GM23338 (cell line): ENCODE measurements at regions not wholly inside any gene's neighbourhood (a gene's known extent, or its start where the extent isn't known, plus 50 kb on each side); places are given as distances from the start of the nearest gene placed in this dataset.

Experiments
- ATAC-seq: fragments of 200-7000 bp; cut with Tn5 transposase; 3 replicates; pipeline ENCODE4 v1.9.1; 2020
- DNase-seq: peaks from one replicate; pipeline ENCODE4 v3.0.0-alpha.2; 2015; ENCODE audit warnings: low spot score
- H2AFZ ChIP-seq: fragments of 200-600 bp; sonication (generic); 2 replicates; pipeline ENCODE4 v1.8.0; 2016; ENCODE audit warnings: antibody characterized with exemption, mild to moderate bottlenecking, moderate library complexity
- H3F3A ChIP-seq: fragments of 200-600 bp; sonication (generic); replicated peaks from 2 replicates; pipeline ENCODE4 v1.8.0; 2017; ENCODE audit warnings: antibody characterized with exemption, mixed run types, low read depth
- H3K27ac ChIP-seq: fragments of 200-600 bp; sonication (generic); 2 replicates; pipeline ENCODE4 v1.6.1; 2016; ENCODE audit warnings: low read depth
- H3K27me3 ChIP-seq: fragments of 200-600 bp; sonication (generic); 2 replicates; pipeline ENCODE4 v1.8.0; 2016; ENCODE audit warnings: mild to moderate bottlenecking, mixed run types, moderate library complexity; ENCODE audit not compliant: insufficient read depth
- H3K36me3 ChIP-seq: fragments of 200-600 bp; sonication (generic); 2 replicates; pipeline ENCODE4 v1.8.0; 2016; ENCODE audit warnings: mild to moderate bottlenecking; ENCODE audit not compliant: insufficient read depth
- H3K4me1 ChIP-seq: fragments of 200-600 bp; sonication (generic); 2 replicates; pipeline ENCODE4 v1.8.0; 2016; ENCODE audit warnings: mild to moderate bottlenecking, moderate library complexity; ENCODE audit not compliant: insufficient read depth
- H3K4me2 ChIP-seq: fragments of 200-600 bp; sonication (generic); 2 replicates; pipeline ENCODE4 v1.7.1; 2017; ENCODE audit warnings: mixed run types
- H3K4me3 ChIP-seq: fragments of 200-600 bp; sonication (generic); 2 replicates; pipeline ENCODE4 v1.6.1; 2016; ENCODE audit warnings: mixed run types
- H3K79me2 ChIP-seq: fragments of 200-600 bp; sonication (generic); replicated peaks from 2 replicates; pipeline ENCODE4 v1.8.0; 2017; ENCODE audit warnings: mild to moderate bottlenecking; ENCODE audit not compliant: insufficient read depth
- H3K9me2 ChIP-seq: fragments of 200-600 bp; sonication (generic); 2 replicates; pipeline ENCODE4 v1.8.0; 2017; ENCODE audit not compliant: insufficient read depth
- H4K20me1 ChIP-seq: fragments of 200-600 bp; sonication (generic); replicated peaks from 2 replicates; pipeline ENCODE4 v1.8.0; 2017; ENCODE audit warnings: mild to moderate bottlenecking; ENCODE audit not compliant: insufficient read depth
- H3K27ac Mint-ChIP-seq: 2 replicates; pipeline ENCODE4 v1.8.0; 2020; ENCODE audit warnings: inconsistent platforms, mild to moderate bottlenecking, moderate library complexity, mixed read lengths
- H3K27me3 Mint-ChIP-seq: 3 replicates; pipeline ENCODE4 v1.8.0; 2022; ENCODE audit warnings: low read depth, mild to moderate bottlenecking, moderate library complexity, mixed read lengths, inconsistent platforms; ENCODE audit not compliant: insufficient read depth, poor library complexity
- H3K36me3 Mint-ChIP-seq: 3 replicates; pipeline ENCODE4 v1.8.0; 2021; ENCODE audit warnings: low read depth, mild to moderate bottlenecking, inconsistent platforms, moderate library complexity, mixed read lengths
- H3K4me1 Mint-ChIP-seq: 3 replicates; pipeline ENCODE4 v1.8.0; 2020; ENCODE audit warnings: mild to moderate bottlenecking, inconsistent platforms, mixed read lengths
- H3K4me3 Mint-ChIP-seq: 3 replicates; pipeline ENCODE4 v1.8.0; 2021; ENCODE audit warnings: moderate library complexity, mild to moderate bottlenecking, inconsistent platforms, mixed read lengths
- H3K9me3 Mint-ChIP-seq: 3 replicates; pipeline ENCODE4 v1.8.0; 2020; ENCODE audit warnings: moderate library complexity, mild to moderate bottlenecking, inconsistent platforms, mixed read lengths
- CREB1 ChIP-seq: fragments of 250-450 bp; sonication (Bioruptor Pico); IDR thresholded peaks from 2 replicates; pipeline ENCODE4 v1.5.0; 2020; ENCODE audit warnings: low read depth, mild to moderate bottlenecking, moderate library complexity
- EZH2 ChIP-seq: fragments of 200-600 bp; sonication (generic); IDR thresholded peaks from one replicate; pipeline ENCODE4 v1.8.0; 2017; ENCODE audit warnings: antibody characterized with exemption, mild to moderate bottlenecking, low read depth; ENCODE audit not compliant: unreplicated experiment
- EZH2phosphoT487 ChIP-seq: fragments of 200-600 bp; sonication (generic); IDR thresholded peaks from one replicate; pipeline ENCODE4 v1.8.1; 2018; ENCODE audit warnings: antibody characterized with exemption; ENCODE audit not compliant: unreplicated experiment
- JUNB ChIP-seq: IDR thresholded peaks from one replicate; pipeline ENCODE4 v1.6.1; 2016; ENCODE audit warnings: antibody characterized with exemption; ENCODE audit not compliant: unreplicated experiment
- NANOG ChIP-seq: IDR thresholded peaks from 2 replicates; pipeline ENCODE4 v1.6.1; 2016; ENCODE audit warnings: antibody characterized with exemption, borderline replicate concordance
- POLR2AphosphoS5 ChIP-seq: IDR thresholded peaks from 2 replicates; pipeline ENCODE4 v1.6.1; 2016; ENCODE audit warnings: antibody characterized with exemption, low read depth
- STAT1 ChIP-seq: IDR thresholded peaks from one replicate; pipeline ENCODE4 v1.6.1; 2016; ENCODE audit warnings: antibody characterized with exemption; ENCODE audit not compliant: unreplicated experiment
- ZNF114 ChIP-seq: fragments of 250-450 bp; sonication (Bioruptor Pico); IDR thresholded peaks from 2 replicates; pipeline ENCODE4 v1.5.0; 2020; ENCODE audit warnings: mild to moderate bottlenecking, moderate library complexity
- ZNF331 ChIP-seq: fragments of 250-450 bp; sonication (Bioruptor Pico); IDR thresholded peaks from 2 replicates; pipeline ENCODE4 v1.5.0; 2020; ENCODE audit warnings: low read depth, mild to moderate bottlenecking, moderate library complexity
- TF ChIP-seq, protein P1 (sequence below): IDR thresholded peaks from one replicate; pipeline ENCODE4 v1.6.1; 2018; ENCODE audit warnings: antibody characterized with exemption; ENCODE audit not compliant: unreplicated experiment
- TF ChIP-seq, protein P2 (sequence below): IDR thresholded peaks from 2 replicates; pipeline ENCODE4 v1.6.1; 2016; ENCODE audit warnings: antibody characterized with exemption
- TF ChIP-seq, protein P3 (sequence below): fragments of 250-450 bp; sonication (Bioruptor Pico); IDR thresholded peaks from 2 replicates; pipeline ENCODE4 v1.5.0; 2020; ENCODE audit warnings: mild to moderate bottlenecking, moderate library complexity
- TF ChIP-seq, protein P4 (sequence below), 2 experiments: fragments of 200-600 bp in 1 of 2; sonication (generic) in 1 of 2; conservative IDR thresholded peaks; 2 replicates each; pipeline versions ENCODE4 v1.5.1 to v1.6.1; 2016 to 2017; ENCODE audit warnings: antibody characterized with exemption in 2 of 2, low read depth in 2 of 2, mild to moderate bottlenecking in 2 of 2, moderate library complexity in 1 of 2

DNA sequence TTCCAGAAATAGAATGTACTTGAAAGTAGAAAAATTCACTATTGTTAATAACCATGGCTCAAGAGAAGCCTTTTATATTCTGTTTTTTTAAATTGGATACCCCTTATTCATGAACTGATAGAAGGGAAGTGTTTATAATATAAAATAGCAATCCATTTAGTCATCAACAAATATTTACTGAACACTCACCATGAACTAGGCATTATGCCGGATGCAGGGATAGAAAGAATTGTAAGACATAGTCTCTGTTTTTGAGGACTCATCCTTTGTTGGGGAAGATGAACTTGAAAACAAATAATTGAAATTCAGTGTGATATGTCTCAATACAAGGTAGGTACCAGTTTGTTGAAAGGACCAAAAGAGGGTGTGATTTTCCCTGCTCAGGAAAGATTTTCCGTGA lies 160.9 kb upstream of the SATB1 start:
- Histone ChIP-seq H3K36me3 (0 out of 2 replicates have a peak, but pooled peaks cover 3% of the 10 kb centered on the region), H3K4me3 (no peak overlapping the region), H3K27me3 (no peaks in the 10 kb centered on the region), H3K79me2 (no peaks in the 10 kb centered on the region), H4K20me1 (no peaks in the 10 kb centered on the region), H3K4me2 (no peak overlapping the region), H3K27ac (no peak overlapping the region), H3K4me1 (peaks cover 17% of the 10 kb centered on the region), H2AFZ (no peak overlapping the region), H3F3A (no peaks in the 10 kb centered on the region), H3K9me2 (0 out of 2 replicates have a peak, but pooled peaks cover 2% of the 10 kb centered on the region)
- Mint-ChIP-seq H3K27ac (no peak overlapping the region), H3K27me3 (no peaks in the 10 kb centered on the region), H3K4me3 (no peak overlapping the region), H3K9me3 (peaks cover 4% of the 10 kb centered on the region; the same call in 1 of the 3 replicates), H3K4me1 (peaks cover 19% of the 10 kb centered on the region; the same call in 2 of the 3 replicates), H3K36me3 (no peaks in the 10 kb centered on the region; the same call in 2 of the 3 replicates)
- ATAC-seq = no peak
- no peak for DNase-seq
- TF ChIP-seq EZH2phosphoT487 (no peak), ZNF331 (CRISPR knock-in tag) (no peak), STAT1 (no peak), CREB1 (CRISPR knock-in tag) (no peak), EZH2 (no peak), JUNB (no peak), NANOG (no peak), ZNF114 (CRISPR knock-in tag) (no peak), POLR2AphosphoS5 (no peak)
- TF ChIP-seq, protein P1, sequence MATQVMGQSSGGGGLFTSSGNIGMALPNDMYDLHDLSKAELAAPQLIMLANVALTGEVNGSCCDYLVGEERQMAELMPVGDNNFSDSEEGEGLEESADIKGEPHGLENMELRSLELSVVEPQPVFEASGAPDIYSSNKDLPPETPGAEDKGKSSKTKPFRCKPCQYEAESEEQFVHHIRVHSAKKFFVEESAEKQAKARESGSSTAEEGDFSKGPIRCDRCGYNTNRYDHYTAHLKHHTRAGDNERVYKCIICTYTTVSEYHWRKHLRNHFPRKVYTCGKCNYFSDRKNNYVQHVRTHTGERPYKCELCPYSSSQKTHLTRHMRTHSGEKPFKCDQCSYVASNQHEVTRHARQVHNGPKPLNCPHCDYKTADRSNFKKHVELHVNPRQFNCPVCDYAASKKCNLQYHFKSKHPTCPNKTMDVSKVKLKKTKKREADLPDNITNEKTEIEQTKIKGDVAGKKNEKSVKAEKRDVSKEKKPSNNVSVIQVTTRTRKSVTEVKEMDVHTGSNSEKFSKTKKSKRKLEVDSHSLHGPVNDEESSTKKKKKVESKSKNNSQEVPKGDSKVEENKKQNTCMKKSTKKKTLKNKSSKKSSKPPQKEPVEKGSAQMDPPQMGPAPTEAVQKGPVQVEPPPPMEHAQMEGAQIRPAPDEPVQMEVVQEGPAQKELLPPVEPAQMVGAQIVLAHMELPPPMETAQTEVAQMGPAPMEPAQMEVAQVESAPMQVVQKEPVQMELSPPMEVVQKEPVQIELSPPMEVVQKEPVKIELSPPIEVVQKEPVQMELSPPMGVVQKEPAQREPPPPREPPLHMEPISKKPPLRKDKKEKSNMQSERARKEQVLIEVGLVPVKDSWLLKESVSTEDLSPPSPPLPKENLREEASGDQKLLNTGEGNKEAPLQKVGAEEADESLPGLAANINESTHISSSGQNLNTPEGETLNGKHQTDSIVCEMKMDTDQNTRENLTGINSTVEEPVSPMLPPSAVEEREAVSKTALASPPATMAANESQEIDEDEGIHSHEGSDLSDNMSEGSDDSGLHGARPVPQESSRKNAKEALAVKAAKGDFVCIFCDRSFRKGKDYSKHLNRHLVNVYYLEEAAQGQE = no peak
- TF ChIP-seq, protein P2, sequence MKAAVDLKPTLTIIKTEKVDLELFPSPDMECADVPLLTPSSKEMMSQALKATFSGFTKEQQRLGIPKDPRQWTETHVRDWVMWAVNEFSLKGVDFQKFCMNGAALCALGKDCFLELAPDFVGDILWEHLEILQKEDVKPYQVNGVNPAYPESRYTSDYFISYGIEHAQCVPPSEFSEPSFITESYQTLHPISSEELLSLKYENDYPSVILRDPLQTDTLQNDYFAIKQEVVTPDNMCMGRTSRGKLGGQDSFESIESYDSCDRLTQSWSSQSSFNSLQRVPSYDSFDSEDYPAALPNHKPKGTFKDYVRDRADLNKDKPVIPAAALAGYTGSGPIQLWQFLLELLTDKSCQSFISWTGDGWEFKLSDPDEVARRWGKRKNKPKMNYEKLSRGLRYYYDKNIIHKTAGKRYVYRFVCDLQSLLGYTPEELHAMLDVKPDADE = no peak
- TF ChIP-seq, protein P3, sequence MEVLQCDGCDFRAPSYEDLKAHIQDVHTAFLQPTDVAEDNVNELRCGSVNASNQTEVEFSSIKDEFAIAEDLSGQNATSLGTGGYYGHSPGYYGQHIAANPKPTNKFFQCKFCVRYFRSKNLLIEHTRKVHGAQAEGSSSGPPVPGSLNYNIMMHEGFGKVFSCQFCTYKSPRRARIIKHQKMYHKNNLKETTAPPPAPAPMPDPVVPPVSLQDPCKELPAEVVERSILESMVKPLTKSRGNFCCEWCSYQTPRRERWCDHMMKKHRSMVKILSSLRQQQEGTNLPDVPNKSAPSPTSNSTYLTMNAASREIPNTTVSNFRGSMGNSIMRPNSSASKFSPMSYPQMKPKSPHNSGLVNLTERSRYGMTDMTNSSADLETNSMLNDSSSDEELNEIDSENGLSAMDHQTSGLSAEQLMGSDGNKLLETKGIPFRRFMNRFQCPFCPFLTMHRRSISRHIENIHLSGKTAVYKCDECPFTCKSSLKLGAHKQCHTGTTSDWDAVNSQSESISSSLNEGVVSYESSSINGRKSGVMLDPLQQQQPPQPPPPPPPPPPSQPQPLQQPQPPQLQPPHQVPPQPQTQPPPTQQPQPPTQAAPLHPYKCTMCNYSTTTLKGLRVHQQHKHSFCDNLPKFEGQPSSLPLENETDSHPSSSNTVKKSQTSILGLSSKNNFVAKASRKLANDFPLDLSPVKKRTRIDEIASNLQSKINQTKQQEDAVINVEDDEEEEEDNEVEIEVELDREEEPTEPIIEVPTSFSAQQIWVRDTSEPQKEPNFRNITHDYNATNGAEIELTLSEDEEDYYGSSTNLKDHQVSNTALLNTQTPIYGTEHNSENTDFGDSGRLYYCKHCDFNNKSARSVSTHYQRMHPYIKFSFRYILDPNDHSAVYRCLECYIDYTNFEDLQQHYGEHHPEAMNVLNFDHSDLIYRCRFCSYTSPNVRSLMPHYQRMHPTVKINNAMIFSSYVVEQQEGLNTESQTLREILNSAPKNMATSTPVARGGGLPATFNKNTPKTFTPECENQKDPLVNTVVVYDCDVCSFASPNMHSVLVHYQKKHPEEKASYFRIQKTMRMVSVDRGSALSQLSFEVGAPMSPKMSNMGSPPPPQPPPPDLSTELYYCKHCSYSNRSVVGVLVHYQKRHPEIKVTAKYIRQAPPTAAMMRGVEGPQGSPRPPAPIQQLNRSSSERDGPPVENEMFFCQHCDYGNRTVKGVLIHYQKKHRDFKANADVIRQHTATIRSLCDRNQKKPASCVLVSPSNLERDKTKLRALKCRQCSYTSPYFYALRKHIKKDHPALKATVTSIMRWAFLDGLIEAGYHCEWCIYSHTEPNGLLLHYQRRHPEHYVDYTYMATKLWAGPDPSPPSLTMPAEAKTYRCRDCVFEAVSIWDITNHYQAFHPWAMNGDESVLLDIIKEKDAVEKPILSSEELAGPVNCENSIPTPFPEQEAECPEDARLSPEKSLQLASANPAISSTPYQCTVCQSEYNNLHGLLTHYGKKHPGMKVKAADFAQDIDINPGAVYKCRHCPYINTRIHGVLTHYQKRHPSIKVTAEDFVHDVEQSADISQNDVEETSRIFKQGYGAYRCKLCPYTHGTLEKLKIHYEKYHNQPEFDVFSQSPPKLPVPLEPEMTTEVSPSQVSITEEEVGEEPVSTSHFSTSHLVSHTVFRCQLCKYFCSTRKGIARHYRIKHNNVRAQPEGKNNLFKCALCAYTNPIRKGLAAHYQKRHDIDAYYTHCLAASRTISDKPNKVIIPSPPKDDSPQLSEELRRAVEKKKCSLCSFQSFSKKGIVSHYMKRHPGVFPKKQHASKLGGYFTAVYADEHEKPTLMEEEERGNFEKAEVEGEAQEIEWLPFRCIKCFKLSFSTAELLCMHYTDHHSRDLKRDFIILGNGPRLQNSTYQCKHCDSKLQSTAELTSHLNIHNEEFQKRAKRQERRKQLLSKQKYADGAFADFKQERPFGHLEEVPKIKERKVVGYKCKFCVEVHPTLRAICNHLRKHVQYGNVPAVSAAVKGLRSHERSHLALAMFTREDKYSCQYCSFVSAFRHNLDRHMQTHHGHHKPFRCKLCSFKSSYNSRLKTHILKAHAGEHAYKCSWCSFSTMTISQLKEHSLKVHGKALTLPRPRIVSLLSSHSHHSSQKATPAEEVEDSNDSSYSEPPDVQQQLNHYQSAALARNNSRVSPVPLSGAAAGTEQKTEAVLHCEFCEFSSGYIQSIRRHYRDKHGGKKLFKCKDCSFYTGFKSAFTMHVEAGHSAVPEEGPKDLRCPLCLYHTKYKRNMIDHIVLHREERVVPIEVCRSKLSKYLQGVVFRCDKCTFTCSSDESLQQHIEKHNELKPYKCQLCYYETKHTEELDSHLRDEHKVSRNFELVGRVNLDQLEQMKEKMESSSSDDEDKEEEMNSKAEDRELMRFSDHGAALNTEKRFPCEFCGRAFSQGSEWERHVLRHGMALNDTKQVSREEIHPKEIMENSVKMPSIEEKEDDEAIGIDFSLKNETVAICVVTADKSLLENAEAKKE (CRISPR knock-in tag) = no peak
- TF ChIP-seq, protein P4, sequence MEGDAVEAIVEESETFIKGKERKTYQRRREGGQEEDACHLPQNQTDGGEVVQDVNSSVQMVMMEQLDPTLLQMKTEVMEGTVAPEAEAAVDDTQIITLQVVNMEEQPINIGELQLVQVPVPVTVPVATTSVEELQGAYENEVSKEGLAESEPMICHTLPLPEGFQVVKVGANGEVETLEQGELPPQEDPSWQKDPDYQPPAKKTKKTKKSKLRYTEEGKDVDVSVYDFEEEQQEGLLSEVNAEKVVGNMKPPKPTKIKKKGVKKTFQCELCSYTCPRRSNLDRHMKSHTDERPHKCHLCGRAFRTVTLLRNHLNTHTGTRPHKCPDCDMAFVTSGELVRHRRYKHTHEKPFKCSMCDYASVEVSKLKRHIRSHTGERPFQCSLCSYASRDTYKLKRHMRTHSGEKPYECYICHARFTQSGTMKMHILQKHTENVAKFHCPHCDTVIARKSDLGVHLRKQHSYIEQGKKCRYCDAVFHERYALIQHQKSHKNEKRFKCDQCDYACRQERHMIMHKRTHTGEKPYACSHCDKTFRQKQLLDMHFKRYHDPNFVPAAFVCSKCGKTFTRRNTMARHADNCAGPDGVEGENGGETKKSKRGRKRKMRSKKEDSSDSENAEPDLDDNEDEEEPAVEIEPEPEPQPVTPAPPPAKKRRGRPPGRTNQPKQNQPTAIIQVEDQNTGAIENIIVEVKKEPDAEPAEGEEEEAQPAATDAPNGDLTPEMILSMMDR (conservative IDR thresholded peaks at IDR 0.05; ENCODE audit: low read depth in 2 of 2) = no peak
